Colonic mucosa (tissue), 4 donors: ENCODE measurements at regions not wholly inside any gene's neighbourhood (a gene's known extent, or its start where the extent isn't known, plus 50 kb on each side); places are given as distances from the start of the nearest gene placed in this dataset.
"Not testable (repeated sequence)": the region's sequence is repeated elsewhere in the genome, so short reads cannot be mapped to it uniquely, and the experiment has no call there.

ENCODE experiments used
- DNase-seq: peaks from one replicate; pipeline ENCODE4 v3.0.0-alpha.2; 2020
- H3K27ac ChIP-seq: fragments of 200-600 bp; one replicate; pipeline ENCODE4 v1.8.0; 2021
- H3K27me3 ChIP-seq: fragments of 200-600 bp; one replicate; pipeline ENCODE4 v1.8.0; 2021
- H3K36me3 ChIP-seq: fragments of 200-600 bp; one replicate; pipeline ENCODE4 v1.8.0; 2021
- H3K4me1 ChIP-seq: fragments of 200-600 bp; one replicate; pipeline ENCODE4 v1.8.0; 2021; ENCODE audit warnings: mild to moderate bottlenecking
- H3K4me3 ChIP-seq: fragments of 200-600 bp; one replicate; pipeline ENCODE4 v1.8.0; 2021
- H3K9ac ChIP-seq, 2 donors: one replicate each; pipeline ENCODE4 v1.7.0; 2013; ENCODE audit warnings: control low read depth in 2 of 2, low read depth in 2 of 2, low read length in 2 of 2
- H3K9me3 ChIP-seq: fragments of 200-600 bp; one replicate; pipeline ENCODE4 v1.8.0; 2021
- CTCF ChIP-seq: fragments of 200-600 bp; IDR thresholded peaks from one replicate; pipeline ENCODE4 v1.8.0; 2022; ENCODE audit warnings: antibody characterized with exemption, mild to moderate bottlenecking
- intact Hi-C: fragments of 100-400 bp; cut with DNase I; formaldehyde crosslinking; loops from one replicate; pipeline ENCODE4 v1.14.1; 2022
- donor health status: healthy.
- donor health status: DM: no; HTN: no; CAD: no.
- donor health status: DM: no; HTN: no; CAD: no.

GRCh38 chr22:22721681-22722354, 77.4 kb downstream of the GGTLC2 start:
- intact Hi-C loops, result no loop called here
- Histone ChIP-seq H3K9ac (no peak overlapping the region), H3K27ac (no peak overlapping the region), H3K36me3 (no peaks in the 10 kb centered on the region), H3K9me3 (no peaks in the 10 kb centered on the region), H3K27me3 (no peaks in the 10 kb centered on the region), H3K4me1 (no peaks in the 10 kb centered on the region), H3K4me3 (no peak overlapping the region)
- DNase-seq, result no peak
- TF ChIP-seq CTCF, result no peak

- no peak for DNase-seq
- H3K27ac ChIP-seq, result no peak overlapping the region
- H3K9ac ChIP-seq, result no peak overlapping the region
- no peak for TF ChIP-seq CTCF
- no peaks in the 10 kb centered on the region for H3K4me1 ChIP-seq
- H3K4me3 ChIP-seq, result no peak overlapping the region
- no peaks in the 10 kb centered on the region for H3K27me3 ChIP-seq
- H3K36me3 ChIP-seq, result no peaks in the 10 kb centered on the region
- no peaks in the 10 kb centered on the region for H3K9me3 ChIP-seq
- intact Hi-C loops, result no loop called here
Observed at GRCh38 chr22:22728382-22728781, 84.0 kb downstream of the GGTLC2 start.

GRCh38 chr22:22730655-22731373, 86.4 kb downstream of the GGTLC2 start:
- Histone ChIP-seq H3K27me3 (no peaks in the 10 kb centered on the region), H3K4me1 (no peaks in the 10 kb centered on the region), H3K4me3 (no peak overlapping the region), H3K27ac (no peak overlapping the region), H3K9ac (no peak overlapping the region), H3K9me3 (no peaks in the 10 kb centered on the region), H3K36me3 (no peaks in the 10 kb centered on the region)
- no peak for TF ChIP-seq CTCF
- no peak for DNase-seq
- intact Hi-C loops, result no loop called here

- no peaks in the 10 kb centered on the region for H3K27me3 ChIP-seq
- H3K27ac ChIP-seq, result no peak overlapping the region
- intact Hi-C loops, result no loop called here
- no peak for DNase-seq
- no peak overlapping the region for H3K4me3 ChIP-seq
- no peaks in the 10 kb centered on the region for H3K9me3 ChIP-seq
- TF ChIP-seq CTCF, result no peak
- no peaks in the 10 kb centered on the region for H3K4me1 ChIP-seq
- H3K36me3 ChIP-seq, result no peaks in the 10 kb centered on the region
- H3K9ac ChIP-seq, result no peak overlapping the region
Observed at GRCh38 chr22:22731374-22731676, 86.9 kb downstream of the GGTLC2 start.

- H3K27ac ChIP-seq, H3K4me1 ChIP-seq, H3K9me3 ChIP-seq, intact Hi-C loops, H3K36me3 ChIP-seq, H3K9ac ChIP-seq, DNase-seq, H3K27me3 ChIP-seq, H3K4me3 ChIP-seq: not testable (repeated sequence)
Observed at GRCh38 chr22:22733006-22733405, 88.6 kb downstream of the GGTLC2 start.

GRCh38 chr22:22733881-22734373, 89.5 kb downstream of the GGTLC2 start:
- Histone ChIP-seq H3K27me3 (no peaks in the 10 kb centered on the region), H3K36me3 (no peaks in the 10 kb centered on the region), H3K4me3 (no peak overlapping the region), H3K4me1 (no peaks in the 10 kb centered on the region), H3K9ac (no peak overlapping the region), H3K9me3 (no peaks in the 10 kb centered on the region), H3K27ac (no peak overlapping the region)
- intact Hi-C loops, result no loop called here
- no peak for DNase-seq
- no peak for TF ChIP-seq CTCF

GRCh38 chr22:22734395-22735272, 90.2 kb downstream of the GGTLC2 start:
- intact Hi-C loops, H3K9ac ChIP-seq, H3K36me3 ChIP-seq, H3K27me3 ChIP-seq, H3K4me1 ChIP-seq, H3K9me3 ChIP-seq, H3K4me3 ChIP-seq, DNase-seq, H3K27ac ChIP-seq: not testable (repeated sequence)

- H3K4me1 ChIP-seq, intact Hi-C loops, H3K36me3 ChIP-seq, H3K27me3 ChIP-seq, H3K9ac ChIP-seq, H3K27ac ChIP-seq, H3K9me3 ChIP-seq, DNase-seq, H3K4me3 ChIP-seq: not testable (repeated sequence)
Observed at GRCh38 chr22:22735276-22735675, 90.9 kb downstream of the GGTLC2 start.
